Adrenal gland (tissue), 9 donors: ENCODE measurements at regions not wholly inside any gene's neighbourhood (a gene's known extent, or its start where the extent isn't known, plus 50 kb on each side); places are given as distances from the start of the nearest gene placed in this dataset.

ENCODE experiments used
- DNase-seq, 7 donors: peaks; one replicate each; pipeline ENCODE4 v3.0.0-alpha.2; 2019 to 2020
- H3K27ac ChIP-seq, 5 donors: fragments of 200-600 bp; sonication (generic) in 4 of 5; 1 replicate in 3 of 5; 2 replicates in 2 of 5; pipeline versions ENCODE4 v1.5.1 to v1.8.0; 2016 to 2020; ENCODE audit warnings: mild to moderate bottlenecking in 1 of 5
- H3K27me3 ChIP-seq: fragments of 200-600 bp; 2 replicates; pipeline ENCODE4 v1.8.0; 2021
- H3K36me3 ChIP-seq, 2 donors: fragments of 200-600 bp; replicated peaks in 1 of 2; 1 replicate in 1 of 2; 2 replicates in 1 of 2; pipeline versions ENCODE4 v1.5.1 to v1.8.0; 2018 to 2022
- H3K4me1 ChIP-seq, 2 donors: fragments of 200-600 bp; replicated peaks in 1 of 2; 1 replicate in 1 of 2; 2 replicates in 1 of 2; pipeline versions ENCODE4 v1.5.1 to v1.8.0; 2018 to 2021
- H3K4me3 ChIP-seq, 4 donors: fragments of 200-600 bp; sonication (generic) in 3 of 4; one replicate each; pipeline ENCODE4 v1.5.1; 2016 to 2018
- H3K9me3 ChIP-seq, 3 donors: fragments of 200-600 bp; sonication (generic) in 1 of 3; replicated peaks in 1 of 3; 1 replicate in 2 of 3; 2 replicates in 1 of 3; pipeline versions ENCODE4 v1.5.1 to v1.8.0; 2016 to 2021
- CTCF ChIP-seq, 6 experiments: fragments of 450-650 bp in 4 of 6; fragments of 200-600 bp in 2 of 6; sonication (generic) in 1 of 6; IDR thresholded peaks; 1 replicate in 5 of 6; 2 replicates in 1 of 6; pipeline versions ENCODE4 v1.5.1 to v1.8.0; 2016 to 2021; ENCODE audit warnings: antibody characterized with exemption in 6 of 6, mild to moderate bottlenecking in 2 of 6, moderate library complexity in 1 of 6
- POLR2A ChIP-seq, 2 donors: fragments of 450-650 bp; IDR thresholded peaks; one replicate each; pipeline ENCODE4 v1.6.1; 2017; ENCODE audit warnings: antibody characterized with exemption in 2 of 2, mild to moderate bottlenecking in 2 of 2, moderate library complexity in 1 of 2
- WGBS, 4 donors: extraction: QIAGEN DNeasy Blood & Tissue Kit in 2 of 4; methylation state at CpG; one replicate each; pipeline versions ENCODE4 v1.1.5 to v1.1.7; 2013 to 2017; 5-methylcytosine and 5-hydroxymethylcytosine counted together
- intact Hi-C, 2 donors: fragments of 100-400 bp; cut with DNase I; formaldehyde crosslinking; loops; one replicate each; pipeline versions ENCODE4 v1.14.1 to v1.15.0; 2022 to 2023
- donor health status: healthy with polysubstance abuse.
- donor health status: Bipolar disorder and iron deficiency.
- donor health status: DM: yes; HTN: yes; CAD: no.
- donor health status: DM: no; HTN: no; CAD: no.
- donor health status: DM: no; HTN: no; CAD: no.

GRCh38 chrY:12576278-12576677, 124.8 kb upstream of the USP9Y start:
- H3K4me3 ChIP-seq, result no peak overlapping the region
- no peaks in the 10 kb centered on the region for H3K36me3 ChIP-seq
- no peak for DNase-seq
- intact Hi-C loops, result no loop called here
- no peak overlapping the region for H3K27ac ChIP-seq
- no peaks in the 10 kb centered on the region for H3K9me3 ChIP-seq
- TF ChIP-seq CTCF (IDR thresholded peaks at IDR 0.05), result no peak
- TF ChIP-seq POLR2A (IDR thresholded peaks at IDR 0.05), result no peak
- H3K27me3 ChIP-seq, result no peaks in the 10 kb centered on the region
- no peaks in the 10 kb centered on the region for H3K4me1 ChIP-seq
- WGBS, 4 donors, result 69 to 77% methylated on average over 5 of the region's 5 CpGs; no CpG with 5 or more reads in 2 of the 4 donors

GRCh38 chrY:12593532-12594216, 107.4 kb upstream of the USP9Y start:
- intact Hi-C loops, result no loop called here
- H3K36me3 ChIP-seq, result no peaks in the 10 kb centered on the region
- H3K27me3 ChIP-seq, result no peaks in the 10 kb centered on the region
- no peak overlapping the region for H3K27ac ChIP-seq
- no peak overlapping the region for H3K4me3 ChIP-seq
- no peak for DNase-seq
- no peaks in the 10 kb centered on the region for H3K9me3 ChIP-seq
- 68 to 75% methylated on average over 5 of the region's 5 CpGs; no CpG with 5 or more reads in 2 of the 4 donors for WGBS, 4 donors
- no peak for TF ChIP-seq POLR2A (IDR thresholded peaks at IDR 0.05)
- TF ChIP-seq CTCF (IDR thresholded peaks at IDR 0.05), result no peak
- no peaks in the 10 kb centered on the region for H3K4me1 ChIP-seq

GRCh38 chrY:12598783-12599182, 102.2 kb upstream of the USP9Y start:
- H3K4me3 ChIP-seq, result no peak overlapping the region
- no peaks in the 10 kb centered on the region for H3K36me3 ChIP-seq
- H3K4me1 ChIP-seq, result no peaks in the 10 kb centered on the region
- no peak for DNase-seq
- no peak overlapping the region for H3K27ac ChIP-seq
- TF ChIP-seq CTCF (IDR thresholded peaks at IDR 0.05) (no peak), POLR2A (IDR thresholded peaks at IDR 0.05) (no peak)
- 84 to 88% methylated on average over 3 to 5 of the region's 5 CpGs; no CpG with 5 or more reads in 2 of the 4 donors for WGBS, 4 donors
- no peaks in the 10 kb centered on the region for H3K27me3 ChIP-seq
- intact Hi-C loops, result no loop called here
- no peaks in the 10 kb centered on the region for H3K9me3 ChIP-seq

GRCh38 chrY:12605426-12605825, 95.6 kb upstream of the USP9Y start:
- TF ChIP-seq CTCF (IDR thresholded peaks at IDR 0.05) (no peak), POLR2A (IDR thresholded peaks at IDR 0.05) (no peak)
- intact Hi-C loops, result no loop called here
- Histone ChIP-seq H3K36me3 (no peaks in the 10 kb centered on the region), H3K9me3 (no peaks in the 10 kb centered on the region), H3K27me3 (no peaks in the 10 kb centered on the region), H3K4me1 (no peaks in the 10 kb centered on the region), H3K27ac (no peak overlapping the region), H3K4me3 (no peak overlapping the region)
- DNase-seq, result no peak
- 77 to 83% methylated on average over 1 to 2 of the region's 2 CpGs; no CpG with 5 or more reads in 2 of the 4 donors for WGBS, 4 donors
